OCI-LY3 (cell line): ENCODE measurements at regions not wholly inside any gene's neighbourhood (a gene's known extent, or its start where the extent isn't known, plus 50 kb on each side); places are given as distances from the start of the nearest gene placed in this dataset.

Experiments used
- CTCF ChIP-seq: fragments of 200-600, 300-600 bp; sonication (generic); IDR thresholded peaks from 2 replicates; pipeline ENCODE4 v1.5.1; 2014; ENCODE audit warnings: antibody characterized with exemption, low read length, low read depth
- EZH2phosphoT487 ChIP-seq: fragments of 200-600 bp; shearing (Covaris generic); IDR thresholded peaks from 2 replicates; pipeline ENCODE4 v1.6.1; 2018; ENCODE audit warnings: antibody characterized with exemption, mixed run types, low read depth

- TF ChIP-seq CTCF (no peak), EZH2phosphoT487 (no peak)
These were observed 226.8 kb upstream of the DYNLRB2 start for GRCh38 chr16:80314042-80314441.
